ENCODE measurements at regions not wholly inside any gene's neighbourhood (a gene's known extent, or its start where the extent isn't known, plus 50 kb on each side); places are given as distances from the start of the nearest gene placed in this dataset.

GRCh38 chr5:166349046-166349445 lies 1942.4 kb upstream of the WWC1 start:
- DNase-seq, result no peak
- no peaks in the 10 kb centered on the region for H3K9me3 Mint-ChIP-seq
- no peaks in the 10 kb centered on the region for H3K9me3 ChIP-seq (ENCODE audit: control insufficient read depth, low read length)
- H3K27ac ChIP-seq (ENCODE audit: low read depth, low read length), result no peak overlapping the region
- no peaks in the 10 kb centered on the region for H3K36me3 ChIP-seq (ENCODE audit: control insufficient read depth, insufficient read depth, low read length)
- no peak for TF ChIP-seq CTCF (conservative IDR thresholded peaks at IDR 0.05)
- no peaks in the 10 kb centered on the region for H3K27me3 Mint-ChIP-seq (ENCODE audit: insufficient read depth)
- H3K27me3 ChIP-seq (ENCODE audit: control insufficient read depth, insufficient read depth, low read length, poor library complexity, severe bottlenecking), result no peaks in the 10 kb centered on the region
- H3K4me3 Mint-ChIP-seq, result no peak overlapping the region
- H3K36me3 Mint-ChIP-seq (ENCODE audit: low read depth), result no peaks in the 10 kb centered on the region
- no peaks in the 10 kb centered on the region for H3K4me1 ChIP-seq (ENCODE audit: control insufficient read depth, insufficient read depth, low read length)
- 60 to 92% methylated on average over 1 of the region's 1 CpG for WGBS, 2 experiments (ENCODE audit: insufficient coverage in 1 of 2, insufficient read length in 1 of 2)
- H3K27ac Mint-ChIP-seq, result no peak overlapping the region
- peaks cover 5% of the 10 kb centered on the region for H3K4me1 Mint-ChIP-seq
- H3K9ac ChIP-seq (ENCODE audit: extremely low read depth, low read length, poor library complexity, severe bottlenecking), result no peak overlapping the region
- no peak overlapping the region for H3K4me3 ChIP-seq (ENCODE audit: low read length)

- WGBS, 2 experiments (ENCODE audit: insufficient coverage in 1 of 2, insufficient read length in 1 of 2), result 92 to 100% methylated on average over 1 to 2 of the region's 2 CpGs
- no peaks in the 10 kb centered on the region for H3K27me3 Mint-ChIP-seq (ENCODE audit: insufficient read depth)
- H3K27ac ChIP-seq (ENCODE audit: low read depth, low read length), result no peak overlapping the region
Measured at GRCh38 chr5:166353580-166353979, 1937.9 kb upstream of the WWC1 start.

GRCh38 chr5:166354332-166354731 lies 1937.1 kb upstream of the WWC1 start:
- Mint-ChIP-seq H3K36me3 (ENCODE audit: low read depth) (peaks cover 3% of the 10 kb centered on the region), H3K4me3 (no peak overlapping the region), H3K9me3 (peaks cover 5% of the 10 kb centered on the region), H3K4me1 (peaks cover 23% of the 10 kb centered on the region), H3K27ac (no peak overlapping the region), H3K27me3 (ENCODE audit: insufficient read depth) (no peaks in the 10 kb centered on the region)
- DNase-seq, result no peak
- peaks cover 4% of the 10 kb centered on the region for H3K4me1 ChIP-seq (ENCODE audit: control insufficient read depth, insufficient read depth, low read length)
- WGBS, 2 experiments (ENCODE audit: insufficient coverage in 1 of 2, insufficient read length in 1 of 2), result 100% methylated on average over 1 of the region's 1 CpG; no CpG with 5 or more reads in 1 of the 2 experiments
- H3K4me3 ChIP-seq (ENCODE audit: low read length), result no peak overlapping the region
- H3K9ac ChIP-seq (ENCODE audit: extremely low read depth, low read length, poor library complexity, severe bottlenecking), result no peak overlapping the region
- peaks cover 9% of the 10 kb centered on the region for H3K9me3 ChIP-seq (ENCODE audit: control insufficient read depth, low read length)
- no peak for TF ChIP-seq CTCF (conservative IDR thresholded peaks at IDR 0.05)
- no peaks in the 10 kb centered on the region for H3K36me3 ChIP-seq (ENCODE audit: control insufficient read depth, insufficient read depth, low read length)
- H3K27me3 ChIP-seq (ENCODE audit: control insufficient read depth, insufficient read depth, low read length, poor library complexity, severe bottlenecking), result no peaks in the 10 kb centered on the region
- H3K27ac ChIP-seq (ENCODE audit: low read depth, low read length), result no peak overlapping the region

More at GRCh38 chr5:166353580-166353979, 1937.9 kb upstream of the WWC1 start:
- no peaks in the 10 kb centered on the region for H3K36me3 ChIP-seq (ENCODE audit: control insufficient read depth, insufficient read depth, low read length)
- H3K9me3 Mint-ChIP-seq, result peaks cover 5% of the 10 kb centered on the region
- H3K27me3 ChIP-seq (ENCODE audit: control insufficient read depth, insufficient read depth, low read length, poor library complexity, severe bottlenecking), result no peaks in the 10 kb centered on the region
- no peak overlapping the region for H3K4me3 ChIP-seq (ENCODE audit: low read length)
- H3K27ac Mint-ChIP-seq, result no peak overlapping the region
- H3K36me3 Mint-ChIP-seq (ENCODE audit: low read depth), result peaks cover 3% of the 10 kb centered on the region
- H3K9ac ChIP-seq (ENCODE audit: extremely low read depth, low read length, poor library complexity, severe bottlenecking), result no peak overlapping the region
- TF ChIP-seq CTCF (conservative IDR thresholded peaks at IDR 0.05), result no peak
- H3K4me1 ChIP-seq (ENCODE audit: control insufficient read depth, insufficient read depth, low read length), result peaks cover 4% of the 10 kb centered on the region
- no peak for DNase-seq
- no peak overlapping the region for H3K4me3 Mint-ChIP-seq
- H3K9me3 ChIP-seq (ENCODE audit: control insufficient read depth, low read length), result peaks cover 9% of the 10 kb centered on the region
- peaks cover 22% of the 10 kb centered on the region for H3K4me1 Mint-ChIP-seq

All from endodermal cell (in vitro differentiated cells).